GM12892 (cell line): ENCODE measurements at regions not wholly inside any gene's neighbourhood (a gene's known extent, or its start where the extent isn't known, plus 50 kb on each side); places are given as distances from the start of the nearest gene placed in this dataset.
"Not testable (repeated sequence)": the region's sequence is repeated elsewhere in the genome, so short reads cannot be mapped to it uniquely, and the experiment has no call there.

Source experiments
- DNase-seq: peaks from one replicate; pipeline ENCODE4 v3.0.0; 2011; ENCODE audit not compliant: insufficient read length
- FAIRE-seq: peaks from 2 replicates; lab custom pipeline; 2011; peaks lifted over from hg19 to GRCh38; lab: Jason Lieb, UNC
- POLR2A ChIP-seq: IDR thresholded peaks from 2 replicates; pipeline ENCODE4 v1.6.1; 2011; ENCODE audit warnings: low read depth, low read length, control low read depth
- POLR2AphosphoS5 ChIP-seq: IDR thresholded peaks from 2 replicates; pipeline ENCODE4 v1.6.1; 2011; ENCODE audit warnings: low read depth, low read length, control low read depth
- TAF1 ChIP-seq: IDR thresholded peaks from 2 replicates; pipeline ENCODE4 v1.6.1; 2011; ENCODE audit warnings: low read depth, mild to moderate bottlenecking, control low read depth, low read length, borderline replicate concordance

- no peak for DNase-seq
- FAIRE-seq: no peak
- TF ChIP-seq TAF1 (no peak), POLR2A (no peak), POLR2AphosphoS5 (no peak)
These were observed 62.6 kb upstream of the CACNA2D1 start for GRCh38 chr7:82506208-82506607.

DNA sequence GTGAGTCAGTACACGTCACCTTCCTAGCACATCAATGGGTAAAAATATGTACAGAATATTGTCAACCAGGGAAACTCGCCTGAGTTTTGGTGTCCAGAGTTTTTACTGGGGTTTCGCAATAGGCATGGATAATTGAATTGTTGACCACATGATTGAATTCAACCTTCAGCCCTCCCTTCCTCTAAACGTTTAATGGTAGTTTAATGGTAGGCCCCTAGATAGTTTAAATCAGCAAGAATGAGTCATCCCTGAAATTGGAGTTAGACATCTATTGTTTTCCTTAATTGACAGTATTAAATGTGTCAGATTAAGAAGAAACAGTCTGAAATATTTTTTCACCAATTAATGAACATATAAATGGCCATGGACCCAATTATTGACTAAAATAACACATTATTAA is 57.8 kb upstream of the CACNA2D1 start:
- DNase-seq (no peak), FAIRE-seq (no peak)
- no peak for TF ChIP-seq POLR2A
- no peak for TF ChIP-seq TAF1
- no peak for TF ChIP-seq POLR2AphosphoS5

DNA sequence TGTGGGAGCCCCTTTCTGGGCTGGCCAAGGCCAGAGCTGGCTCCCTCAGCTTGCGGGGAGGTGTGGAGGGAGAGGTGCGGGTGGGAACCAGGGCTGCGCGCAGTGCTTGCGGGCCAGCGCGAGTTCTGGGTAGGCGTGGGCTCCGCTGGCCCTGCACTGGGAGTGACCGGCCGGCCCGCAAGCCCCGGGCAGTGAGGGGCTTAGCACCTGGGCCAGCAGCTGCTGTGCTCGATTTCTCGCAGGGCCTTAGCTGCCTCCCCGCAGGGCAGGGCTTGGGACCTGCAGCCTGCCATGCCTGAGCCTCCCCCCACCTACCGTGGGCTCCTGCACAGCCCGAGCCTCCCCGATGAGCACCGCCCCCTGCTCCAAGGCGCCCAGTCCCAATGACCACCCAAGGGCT is 56.0 kb upstream of the CACNA2D1 start:
- not testable (repeated sequence) for FAIRE-seq, DNase-seq

DNA sequence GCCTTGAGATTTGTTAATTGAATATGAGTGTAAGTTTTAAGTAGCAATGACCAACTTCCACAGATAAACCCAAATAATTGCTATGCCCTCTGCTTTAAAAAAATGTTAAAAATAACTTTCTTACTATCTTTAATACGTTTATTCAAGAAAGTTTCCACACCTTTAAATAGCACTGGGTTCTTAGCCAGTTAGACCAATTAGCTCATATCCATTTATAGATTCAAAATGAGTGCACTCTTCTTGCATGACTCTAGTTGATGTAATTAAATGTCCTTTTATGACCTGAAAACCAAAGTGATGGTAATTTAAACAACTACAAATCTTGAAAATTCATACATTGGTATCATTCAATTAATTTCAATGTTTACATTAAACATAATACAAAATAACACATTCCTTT is 50.8 kb upstream of the CACNA2D1 start:
- no peak for TF ChIP-seq POLR2AphosphoS5
- no peak for TF ChIP-seq POLR2A
- no peak for TF ChIP-seq TAF1
- FAIRE-seq: no peak
- no peak for DNase-seq
